B cell (primary cell): ENCODE measurements at regions not wholly inside any gene's neighbourhood (a gene's known extent, or its start where the extent isn't known, plus 50 kb on each side); places are given as distances from the start of the nearest gene placed in this dataset.
"Not testable (repeated sequence)": the region's sequence is repeated elsewhere in the genome, so short reads cannot be mapped to it uniquely, and the experiment has no call there.

ENCODE experiments used
- EZH2 ChIP-seq: IDR thresholded peaks from 2 replicates; pipeline ENCODE4 v1.6.1; 2012; ENCODE audit warnings: borderline replicate concordance, low read depth, mild to moderate bottlenecking, moderate library complexity, low read length; ENCODE audit not compliant: insufficient read depth, poor library complexity, severe bottlenecking
- TF ChIP-seq, protein P1 (sequence below): fragments of 200-600 bp; IDR thresholded peaks from one replicate; pipeline ENCODE4 v1.8.0; 2022; ENCODE audit warnings: antibody characterized with exemption, mild to moderate bottlenecking

DNA sequence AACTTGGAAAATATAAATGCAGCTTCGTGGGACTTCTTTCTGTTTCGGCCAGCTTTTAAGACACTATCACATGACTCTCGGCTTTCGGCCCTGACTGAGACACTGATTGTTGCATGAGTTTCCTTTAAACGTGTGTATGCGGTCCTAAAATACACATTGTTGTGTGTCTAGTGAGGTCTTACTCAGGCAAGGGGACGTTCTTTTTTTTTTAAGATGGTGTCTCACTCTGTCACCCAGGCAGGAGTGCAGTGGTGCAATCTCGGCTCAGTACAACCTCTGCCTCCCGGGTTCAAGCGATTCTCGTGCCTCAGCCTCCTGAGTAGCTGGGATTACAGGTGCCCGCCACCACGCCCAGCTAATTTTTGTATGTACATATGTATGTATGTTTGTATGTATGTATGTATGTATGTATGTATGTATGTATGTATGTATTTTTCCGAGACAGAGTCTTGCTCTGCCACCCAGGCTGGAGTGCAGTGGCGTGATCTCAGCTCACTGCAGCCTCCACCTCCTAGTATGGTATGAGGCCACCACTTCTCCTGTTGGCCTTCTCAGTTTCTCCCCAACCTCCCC lies 63.2 kb upstream of the PHLPP1 start:
- TF ChIP-seq, protein P1, sequence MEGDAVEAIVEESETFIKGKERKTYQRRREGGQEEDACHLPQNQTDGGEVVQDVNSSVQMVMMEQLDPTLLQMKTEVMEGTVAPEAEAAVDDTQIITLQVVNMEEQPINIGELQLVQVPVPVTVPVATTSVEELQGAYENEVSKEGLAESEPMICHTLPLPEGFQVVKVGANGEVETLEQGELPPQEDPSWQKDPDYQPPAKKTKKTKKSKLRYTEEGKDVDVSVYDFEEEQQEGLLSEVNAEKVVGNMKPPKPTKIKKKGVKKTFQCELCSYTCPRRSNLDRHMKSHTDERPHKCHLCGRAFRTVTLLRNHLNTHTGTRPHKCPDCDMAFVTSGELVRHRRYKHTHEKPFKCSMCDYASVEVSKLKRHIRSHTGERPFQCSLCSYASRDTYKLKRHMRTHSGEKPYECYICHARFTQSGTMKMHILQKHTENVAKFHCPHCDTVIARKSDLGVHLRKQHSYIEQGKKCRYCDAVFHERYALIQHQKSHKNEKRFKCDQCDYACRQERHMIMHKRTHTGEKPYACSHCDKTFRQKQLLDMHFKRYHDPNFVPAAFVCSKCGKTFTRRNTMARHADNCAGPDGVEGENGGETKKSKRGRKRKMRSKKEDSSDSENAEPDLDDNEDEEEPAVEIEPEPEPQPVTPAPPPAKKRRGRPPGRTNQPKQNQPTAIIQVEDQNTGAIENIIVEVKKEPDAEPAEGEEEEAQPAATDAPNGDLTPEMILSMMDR: not testable (repeated sequence)
- not testable (repeated sequence) for TF ChIP-seq EZH2
